Smooth muscle cell (in vitro differentiated cells): ENCODE measurements at regions not wholly inside any gene's neighbourhood (a gene's known extent, or its start where the extent isn't known, plus 50 kb on each side); places are given as distances from the start of the nearest gene placed in this dataset.

Experiments
- DNase-seq: peaks from one replicate; lab custom pipeline; 2025; ENCODE audit not compliant: unreplicated experiment; lab: John Stamatoyannopoulos, UW
- H2AFZ ChIP-seq: fragments of 200-600 bp; sonication (generic); 2 replicates; pipeline ENCODE4 v1.6.0; 2016; ENCODE audit warnings: antibody characterized with exemption, low read depth, mild to moderate bottlenecking
- H3F3A ChIP-seq: fragments of 200-600 bp; sonication (generic); 2 replicates; pipeline ENCODE4 v1.6.0; 2017; ENCODE audit warnings: antibody characterized with exemption, low read depth
- H3K27ac ChIP-seq: fragments of 200-600 bp; sonication (generic); 2 replicates; pipeline ENCODE4 v1.5.1; 2016; ENCODE audit warnings: low read depth, mild to moderate bottlenecking
- H3K27me3 ChIP-seq: fragments of 200-600 bp; sonication (generic); 2 replicates; pipeline ENCODE4 v1.6.1; 2016; ENCODE audit warnings: low read depth, mild to moderate bottlenecking
- H3K36me3 ChIP-seq: fragments of 200-600 bp; sonication (generic); 2 replicates; pipeline ENCODE4 v1.5.1; 2016; ENCODE audit warnings: low read depth
- H3K4me1 ChIP-seq: fragments of 200-600 bp; sonication (generic); 2 replicates; pipeline ENCODE4 v1.5.1; 2016; ENCODE audit warnings: low read depth
- H3K4me2 ChIP-seq: fragments of 200-600 bp; sonication (generic); 2 replicates; pipeline ENCODE4 v1.6.0; 2016; ENCODE audit warnings: mild to moderate bottlenecking
- H3K4me3 ChIP-seq: fragments of 200-600 bp; sonication (generic); 2 replicates; pipeline ENCODE4 v1.5.1; 2016; ENCODE audit warnings: mild to moderate bottlenecking
- H3K79me2 ChIP-seq: fragments of 200-600 bp; sonication (generic); 2 replicates; pipeline ENCODE4 v1.6.0; 2016; ENCODE audit warnings: low read depth, mild to moderate bottlenecking
- H3K9ac ChIP-seq: fragments of 200-600 bp; sonication (generic); 2 replicates; pipeline ENCODE4 v1.6.0; 2016; ENCODE audit warnings: low read depth
- H3K9me3 ChIP-seq: fragments of 200-600 bp; sonication (generic); replicated peaks from 2 replicates; pipeline ENCODE4 v1.5.1; 2016; ENCODE audit warnings: low read depth
- H4K20me1 ChIP-seq: fragments of 200-600 bp; sonication (generic); 2 replicates; pipeline ENCODE4 v1.6.0; 2016; ENCODE audit warnings: low read depth
- CTCF ChIP-seq: fragments of 200-600 bp; sonication (generic); IDR thresholded peaks from 2 replicates; pipeline ENCODE4 v1.5.1; 2017; ENCODE audit warnings: borderline replicate concordance, mild to moderate bottlenecking, antibody characterized with exemption; ENCODE audit not compliant: insufficient read depth, poor library complexity, severe bottlenecking
- WGBS: methylation state at CpG from one replicate; pipeline ENCODE4 v1.1.7; 2016; ENCODE audit warnings: low lambda C conversion rate; 5-methylcytosine and 5-hydroxymethylcytosine counted together

GRCh38 chr2:188865681-188866080, 108.5 kb upstream of the COL3A1 start:
- Histone ChIP-seq H3K27ac (no peak overlapping the region), H3K9ac (no peak overlapping the region), H4K20me1 (no peaks in the 10 kb centered on the region), H3F3A (no peaks in the 10 kb centered on the region), H3K4me1 (no peaks in the 10 kb centered on the region), H3K27me3 (no peaks in the 10 kb centered on the region), H3K79me2 (no peaks in the 10 kb centered on the region), H3K4me2 (no peak overlapping the region), H2AFZ (no peak overlapping the region), H3K4me3 (no peak overlapping the region), H3K9me3 (peaks cover 8% of the 10 kb centered on the region), H3K36me3 (no peaks in the 10 kb centered on the region)
- WGBS: 79% methylated on average over 2 of the region's 2 CpGs
- TF ChIP-seq CTCF: no peak
- no peak for DNase-seq

DNA sequence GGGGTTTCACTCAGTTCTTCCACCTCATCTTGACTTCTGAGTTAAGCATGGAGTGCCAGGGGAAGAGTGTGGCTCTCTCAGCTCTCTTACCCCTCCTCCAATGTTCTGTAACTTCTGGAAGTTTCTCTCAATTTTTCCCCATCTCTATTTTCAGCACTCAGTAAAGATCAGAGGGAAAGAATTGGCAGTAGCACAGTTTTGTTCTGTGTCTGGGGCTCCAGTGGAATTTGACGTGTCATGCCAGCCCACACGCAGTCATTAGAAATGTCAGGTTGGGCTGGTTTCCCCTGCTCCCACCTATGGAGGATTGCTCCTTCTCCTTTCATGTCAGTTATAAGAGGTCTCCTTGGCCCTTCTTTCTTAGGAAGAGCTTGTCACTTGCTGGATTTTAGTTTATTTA, 104.6 kb upstream of the COL3A1 start:
- WGBS: 29% methylated on average over 2 of the region's 2 CpGs
- TF ChIP-seq CTCF: no peak
- Histone ChIP-seq H4K20me1 (no peaks in the 10 kb centered on the region), H3K9ac (peak overlapping the region; percentile 22), H3K4me3 (no peak overlapping the region), H3K9me3 (peaks cover 8% of the 10 kb centered on the region), H2AFZ (peak overlapping the region; percentile 35), H3F3A (no peaks in the 10 kb centered on the region), H3K4me2 (peak overlapping the region; percentile 2), H3K36me3 (no peaks in the 10 kb centered on the region), H3K4me1 (no peaks in the 10 kb centered on the region), H3K27ac (peak overlapping the region; percentile 80), H3K27me3 (no peaks in the 10 kb centered on the region), H3K79me2 (no peaks in the 10 kb centered on the region)
- DNase-seq: no peak

DNA sequence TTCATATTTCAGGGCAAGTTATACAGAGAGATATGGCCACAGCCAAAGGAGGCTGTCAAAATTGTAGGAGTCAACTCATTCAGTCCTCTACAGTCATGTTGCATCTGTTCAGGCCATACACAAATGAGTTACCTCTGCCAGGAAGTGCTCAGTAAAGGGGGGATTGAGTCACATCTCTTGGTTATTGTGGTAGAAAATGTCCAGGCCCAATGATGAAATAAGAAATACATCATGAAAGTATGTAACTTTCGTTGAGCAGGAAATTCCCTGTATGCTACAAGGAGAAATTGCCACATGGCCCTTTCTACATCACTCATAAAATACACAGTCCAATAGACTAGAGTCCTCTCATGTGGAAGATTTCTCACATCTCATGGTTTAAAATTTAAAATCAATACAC, 103.9 kb upstream of the COL3A1 start:
- Histone ChIP-seq H2AFZ (peak overlapping the region; percentile 6), H4K20me1 (no peaks in the 10 kb centered on the region), H3K9ac (peak overlapping the region; percentile 23), H3F3A (no peaks in the 10 kb centered on the region), H3K4me1 (no peaks in the 10 kb centered on the region), H3K4me3 (no peak overlapping the region), H3K4me2 (peak overlapping the region; percentile 2), H3K9me3 (peaks cover 8% of the 10 kb centered on the region), H3K79me2 (no peaks in the 10 kb centered on the region), H3K36me3 (no peaks in the 10 kb centered on the region), H3K27me3 (no peaks in the 10 kb centered on the region), H3K27ac (peak overlapping the region; percentile 80)
- TF ChIP-seq CTCF: no peak
- DNase-seq: no peak
- 17% methylated on average over 1 of the region's 1 CpG for WGBS

DNA sequence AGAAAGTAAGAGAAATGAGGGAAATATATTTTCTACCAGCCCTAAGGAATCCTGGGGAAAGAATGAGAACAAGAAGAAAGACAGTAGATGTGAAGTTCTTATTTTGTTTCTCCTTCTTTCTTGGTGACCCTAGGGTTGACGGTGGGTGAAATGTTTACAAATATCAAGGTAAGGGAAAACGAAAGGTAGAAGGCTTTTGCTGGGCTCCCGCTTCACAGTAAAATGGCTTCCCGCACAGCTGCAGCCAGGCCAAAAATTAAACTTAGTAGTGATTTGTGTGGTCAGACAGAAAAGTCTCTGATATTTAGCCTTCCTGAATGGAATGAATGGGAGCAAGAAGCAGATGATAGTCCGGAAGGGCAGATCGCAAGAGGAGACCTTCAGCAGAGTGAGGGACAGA, 99.1 kb upstream of the COL3A1 start:
- Histone ChIP-seq H3K4me1 (no peaks in the 10 kb centered on the region), H2AFZ (peak overlapping the region; percentile 72), H3K27me3 (no peaks in the 10 kb centered on the region), H3K4me2 (no peak overlapping the region), H3K27ac (no peak overlapping the region), H4K20me1 (no peaks in the 10 kb centered on the region), H3K9me3 (no peaks in the 10 kb centered on the region), H3K36me3 (peaks cover 3% of the 10 kb centered on the region), H3K9ac (no peak overlapping the region), H3K79me2 (no peaks in the 10 kb centered on the region), H3K4me3 (no peak overlapping the region), H3F3A (no peaks in the 10 kb centered on the region)
- 97% methylated on average over 6 of the region's 6 CpGs for WGBS
- TF ChIP-seq CTCF: no peak
- DNase-seq: no peak
